Activated T-cell treated with anti-CD3 and anti-CD28 coated beads, Interleukin-2, amount 50 U/mL, for 48 hours (primary cell): ENCODE measurements at regions not wholly inside any gene's neighbourhood (a gene's known extent, or its start where the extent isn't known, plus 50 kb on each side); places are given as distances from the start of the nearest gene placed in this dataset.

ENCODE experiments used
- DNase-seq, 2 experiments: peaks; one replicate each; pipeline ENCODE4 v3.0.0-alpha.2; 2020

- DNase-seq = no peak
These were observed 427.2 kb downstream of the EPHA4 start for GRCh38 chr2:221144909-221145308.

DNA sequence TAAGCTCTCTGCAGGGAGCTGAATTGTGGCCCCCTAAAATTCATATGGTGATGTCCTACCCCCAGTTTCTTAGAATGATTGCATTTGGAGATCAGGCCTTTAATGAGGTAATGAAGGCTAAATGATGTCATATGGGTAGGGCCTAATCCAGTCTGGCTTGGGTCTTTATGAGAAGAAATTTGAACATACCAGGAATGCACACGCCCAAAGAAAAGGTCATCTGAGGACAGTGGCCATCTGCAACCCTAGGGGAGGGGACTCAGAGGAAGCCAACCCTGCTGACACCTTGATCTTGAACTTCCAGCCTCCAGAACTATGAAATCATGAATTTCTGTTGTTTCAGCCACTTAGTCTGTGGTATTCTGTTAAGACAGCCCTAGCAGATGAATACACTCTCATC lies 426.7 kb downstream of the EPHA4 start:
- no peak for DNase-seq

- DNase-seq = no peak
These were observed 418.9 kb downstream of the EPHA4 start for GRCh38 chr2:221153226-221153625.

DNA sequence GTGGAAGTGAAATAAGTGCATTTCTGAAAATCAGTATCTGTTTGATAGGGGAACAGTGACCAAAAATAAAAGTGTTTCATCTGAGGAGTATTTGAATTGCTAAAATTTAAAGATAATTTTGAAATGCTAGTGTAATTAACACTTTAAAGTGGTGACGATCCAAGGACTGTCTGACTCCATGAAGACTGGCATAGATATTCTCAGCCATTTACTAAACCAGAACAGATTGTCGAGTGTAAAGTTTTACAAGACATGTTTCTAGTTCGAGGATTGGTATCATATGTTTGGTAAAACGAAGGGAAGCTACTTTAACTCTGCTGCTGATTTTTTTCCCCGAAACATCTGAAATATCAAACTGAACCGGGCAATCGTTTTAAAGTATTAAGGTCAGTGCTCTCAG lies 417.9 kb downstream of the EPHA4 start:
- no peak for DNase-seq

GRCh38 chr2:221156062-221156734 lies 415.9 kb downstream of the EPHA4 start:
- no peak for DNase-seq

- DNase-seq = no peak
These were observed 410.9 kb downstream of the EPHA4 start for GRCh38 chr2:221161186-221161585.

- DNase-seq = no peak
These were observed 405.8 kb downstream of the EPHA4 start for GRCh38 chr2:221166292-221166691.

DNA sequence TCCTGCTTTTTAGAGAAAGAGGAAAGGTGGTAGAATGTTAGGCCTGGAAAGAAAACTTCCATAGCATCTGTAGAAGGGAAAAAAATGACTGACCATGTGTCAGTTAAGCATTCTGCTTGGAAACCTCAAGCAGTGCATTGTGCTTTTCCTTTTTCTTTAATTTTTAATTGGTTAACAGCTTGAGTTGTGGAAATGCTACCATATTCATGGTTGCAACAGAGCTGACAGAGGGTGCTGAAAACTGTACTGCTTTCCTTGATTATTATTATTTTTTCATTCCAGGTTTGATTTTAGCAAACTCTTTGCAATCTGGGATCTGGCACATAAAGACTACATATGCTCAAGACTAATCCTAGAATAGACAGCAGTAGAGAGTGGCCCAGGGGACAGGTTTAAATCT lies 404.5 kb downstream of the EPHA4 start:
- DNase-seq = no peak

GRCh38 chr2:221169724-221170123 lies 402.4 kb downstream of the EPHA4 start:
- no peak for DNase-seq

DNA sequence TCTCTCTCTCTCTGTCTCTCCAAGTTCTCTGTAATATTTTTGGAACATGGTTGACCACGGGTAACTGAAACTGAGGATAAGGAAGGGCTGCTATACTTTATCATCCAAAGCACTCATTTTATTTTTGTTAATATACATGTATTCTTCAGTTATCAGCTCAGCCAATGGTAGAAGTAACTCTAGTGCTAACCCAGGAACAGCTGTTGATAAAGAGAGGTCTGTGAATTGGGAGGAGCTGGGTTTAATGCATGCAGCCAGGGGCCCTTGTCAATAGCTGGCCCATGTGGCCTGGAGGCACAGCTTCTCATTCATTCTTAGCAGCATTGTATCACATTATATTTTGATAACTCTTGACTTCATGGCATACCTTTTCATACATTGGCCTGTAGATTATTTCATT lies 401.6 kb downstream of the EPHA4 start:
- DNase-seq = no peak

DNA sequence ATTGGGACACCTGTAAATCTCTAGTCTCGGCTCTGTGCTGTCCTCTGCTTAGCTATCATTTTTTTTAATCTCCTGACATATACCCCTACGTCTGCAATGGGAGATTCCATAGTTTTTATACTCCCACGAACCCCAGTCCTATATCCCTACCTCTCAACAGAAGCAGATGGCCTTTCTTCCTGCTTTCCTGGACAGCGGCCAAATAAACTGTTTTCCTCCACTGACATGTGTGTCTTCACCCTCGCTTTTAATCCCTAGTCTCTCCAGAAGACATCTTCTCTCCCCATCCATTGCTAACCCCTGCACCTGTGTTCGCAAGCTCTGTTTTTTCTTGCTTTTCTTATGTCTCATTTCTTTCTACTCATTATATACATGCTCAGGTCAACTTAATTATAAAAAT lies 395.4 kb downstream of the EPHA4 start:
- DNase-seq = no peak

- DNase-seq = no peak
These were observed 394.0 kb downstream of the EPHA4 start for GRCh38 chr2:221178139-221178538.

GRCh38 chr2:221186873-221187272 lies 385.2 kb downstream of the EPHA4 start:
- DNase-seq = no peak

DNA sequence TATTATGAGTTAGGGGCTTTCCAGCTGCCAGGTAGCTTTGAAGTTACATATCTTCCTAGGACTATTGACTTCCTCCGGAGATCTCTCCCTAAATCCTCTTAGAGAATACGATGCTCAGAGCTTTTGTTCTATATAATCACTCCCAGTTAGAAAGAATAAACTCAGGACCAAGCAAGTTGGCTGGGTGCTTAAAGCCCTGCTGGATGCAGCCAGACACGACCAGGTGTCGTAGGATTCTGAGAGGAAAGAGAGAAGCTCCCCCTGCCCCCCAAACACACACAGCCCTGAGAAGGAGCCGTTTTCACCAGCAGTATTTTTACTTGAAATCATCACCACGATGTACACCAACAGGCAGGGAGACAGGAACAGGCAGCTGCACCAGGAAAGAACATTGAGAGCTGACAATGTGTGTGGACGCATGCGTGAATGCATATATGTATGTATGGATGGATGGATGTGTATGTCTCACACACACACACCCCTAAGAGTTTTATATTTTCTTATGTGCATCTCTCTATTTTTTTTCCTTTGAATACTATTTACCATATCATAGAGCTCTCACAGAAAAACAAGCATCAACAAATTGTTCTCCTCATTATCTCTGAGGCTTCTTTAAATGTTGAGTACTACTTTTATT lies 382.6 kb downstream of the EPHA4 start:
- DNase-seq = no peak

DNA sequence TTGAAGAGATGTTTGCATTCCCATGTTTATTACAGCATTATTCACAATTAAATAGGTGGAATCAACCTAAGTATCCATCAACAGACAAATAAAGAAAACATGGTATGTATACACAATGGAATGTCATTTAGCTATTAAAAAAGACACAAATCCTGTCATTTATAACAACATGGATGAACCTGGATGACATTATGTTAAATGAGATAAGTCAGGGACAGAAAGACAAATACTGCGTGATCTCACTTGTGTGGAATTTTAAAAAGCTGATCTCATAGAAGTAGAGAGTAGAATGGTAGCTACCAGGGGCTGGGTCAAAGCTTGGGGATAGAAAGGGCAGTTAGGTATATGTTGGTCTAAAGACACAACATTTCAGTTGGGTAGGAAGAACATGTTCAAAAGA lies 376.3 kb downstream of the EPHA4 start:
- DNase-seq = no peak

DNA sequence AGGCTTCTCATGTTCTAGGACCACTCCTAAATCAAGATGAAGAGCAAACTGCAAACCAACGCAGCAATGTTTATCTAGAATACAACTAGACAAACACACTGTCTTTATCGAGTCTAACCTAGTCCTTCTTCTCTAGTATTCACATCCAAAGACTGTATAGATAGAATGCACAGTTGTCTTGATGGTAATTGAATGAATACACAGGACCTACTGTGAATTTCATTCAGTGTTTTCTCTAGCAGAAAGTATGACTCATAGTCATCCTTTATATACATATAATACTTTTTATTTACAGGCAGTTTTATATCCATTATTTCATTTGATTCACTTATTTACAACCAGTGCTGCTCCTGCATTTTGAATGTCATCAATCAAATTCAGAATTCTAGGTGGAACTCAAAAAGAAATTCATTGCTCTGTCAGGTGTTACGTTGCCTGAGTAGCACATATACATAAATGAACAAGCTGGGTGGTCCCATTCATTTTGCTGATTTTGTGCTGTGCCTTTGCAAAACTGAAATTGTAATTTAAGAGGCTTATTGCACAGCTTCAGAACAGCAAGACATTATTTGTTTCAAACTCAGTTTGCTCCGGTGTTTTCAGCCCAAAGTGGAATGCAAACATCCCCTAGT lies 374.8 kb downstream of the EPHA4 start:
- DNase-seq = no peak

- no peak for DNase-seq
These were observed 373.8 kb downstream of the EPHA4 start for GRCh38 chr2:221198309-221198708.

- no peak for DNase-seq
These were observed 371.8 kb downstream of the EPHA4 start for GRCh38 chr2:221200184-221200839.

DNA sequence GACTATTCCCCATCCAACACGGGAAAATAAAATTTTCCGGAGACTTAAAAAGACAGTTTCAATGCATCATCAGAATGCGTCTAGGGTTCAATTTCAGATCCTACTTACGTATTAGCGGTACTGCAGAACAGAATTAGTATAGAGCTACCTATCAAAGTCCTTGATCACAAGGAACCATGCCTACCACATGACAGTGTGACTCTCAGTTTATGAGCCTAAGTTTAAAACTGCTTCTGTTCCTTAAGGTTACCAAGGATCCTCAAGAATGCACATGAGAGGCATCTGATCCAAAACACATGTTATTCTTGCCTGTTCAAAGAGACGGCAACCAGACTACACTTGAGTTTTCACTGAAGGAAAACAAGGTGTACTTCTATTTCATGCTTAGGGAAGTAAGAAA lies 369.7 kb downstream of the EPHA4 start:
- DNase-seq = no peak

- DNase-seq = no peak
These were observed 369.0 kb downstream of the EPHA4 start for GRCh38 chr2:221203125-221203524.

DNA sequence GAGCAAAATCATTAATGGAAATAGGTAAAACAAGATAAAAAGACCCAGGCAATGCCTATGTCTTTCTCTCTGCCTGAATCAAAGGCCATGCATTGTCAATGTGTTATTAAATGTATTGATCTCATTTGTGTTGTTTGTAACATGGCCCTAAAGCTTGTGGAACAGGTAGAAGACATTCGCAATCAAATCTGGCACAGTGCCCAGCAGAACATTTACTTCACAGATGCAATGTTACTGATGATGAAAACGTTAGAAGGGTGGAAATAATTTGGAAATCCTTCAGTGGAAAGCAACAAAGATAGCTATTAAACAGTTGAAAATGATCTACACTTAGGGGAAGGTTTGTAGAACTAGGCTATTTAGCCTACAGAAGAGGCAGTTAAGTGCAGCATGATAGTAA lies 368.2 kb downstream of the EPHA4 start:
- no peak for DNase-seq

DNA sequence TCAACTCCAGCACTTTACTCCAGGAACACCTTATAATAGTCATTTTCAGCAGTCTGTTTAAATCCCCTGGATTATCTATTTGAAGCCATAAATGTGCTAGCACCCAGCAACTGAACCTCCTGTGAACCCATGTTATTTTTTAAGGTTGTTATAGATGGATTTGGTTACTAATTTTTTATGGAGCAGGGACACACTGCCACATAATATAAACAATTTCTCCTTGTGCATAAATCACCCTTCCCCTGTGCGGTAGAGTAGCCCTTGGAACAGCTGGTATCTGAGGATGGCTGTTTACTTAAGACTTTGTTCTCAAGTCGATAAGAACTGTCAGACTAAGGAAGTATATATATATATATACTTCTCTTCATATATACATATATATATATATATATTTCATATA lies 367.4 kb downstream of the EPHA4 start:
- DNase-seq = no peak

- DNase-seq = no peak
These were observed 366.9 kb downstream of the EPHA4 start for GRCh38 chr2:221205103-221205673.

- no peak for DNase-seq
These were observed 361.4 kb downstream of the EPHA4 start for GRCh38 chr2:221210686-221211085.
